KMS-11 (cell line): ENCODE measurements at regions not wholly inside any gene's neighbourhood (a gene's known extent, or its start where the extent isn't known, plus 50 kb on each side); places are given as distances from the start of the nearest gene placed in this dataset.

Experiments
- H2AFZ ChIP-seq: fragments of 200-600 bp; sonication (generic); 2 replicates; pipeline ENCODE4 v1.6.1; 2016; ENCODE audit warnings: antibody characterized with exemption, mixed run types, low read depth
- H3K27ac ChIP-seq: fragments of 200-600 bp; sonication (generic); 2 replicates; pipeline ENCODE4 v1.6.1; 2016; ENCODE audit warnings: mild to moderate bottlenecking, mixed run types
- H3K27me3 ChIP-seq: fragments of 200-600 bp; sonication (generic); 2 replicates; pipeline ENCODE4 v1.6.1; 2017; ENCODE audit warnings: mild to moderate bottlenecking, low read depth, mixed run types, moderate library complexity; ENCODE audit not compliant: insufficient read depth
- H3K36me3 ChIP-seq: fragments of 200-600 bp; sonication (generic); 2 replicates; pipeline ENCODE4 v1.6.1; 2017; ENCODE audit warnings: mild to moderate bottlenecking, mixed run types; ENCODE audit not compliant: insufficient read depth
- H3K4me1 ChIP-seq: fragments of 200-600 bp; sonication (generic); 2 replicates; pipeline ENCODE4 v1.6.1; 2016; ENCODE audit warnings: mild to moderate bottlenecking, low read depth, mixed run types; ENCODE audit not compliant: poor library complexity, severe bottlenecking
- H3K4me2 ChIP-seq: fragments of 200-600 bp; sonication (generic); 2 replicates; pipeline ENCODE4 v1.7.0; 2016; ENCODE audit warnings: mild to moderate bottlenecking, mixed run types
- H3K4me3 ChIP-seq: fragments of 200-600 bp; sonication (generic); IDR thresholded peaks from 2 replicates; pipeline ENCODE4 v1.6.1; 2017; ENCODE audit warnings: low read depth, low read length, mixed read lengths; ENCODE audit not compliant: insufficient read depth
- H3K79me2 ChIP-seq: fragments of 200-600 bp; sonication (generic); 2 replicates; pipeline ENCODE4 v1.6.1; 2016; ENCODE audit warnings: low read depth, mixed run types; ENCODE audit not compliant: insufficient read depth
- H3K9ac ChIP-seq: fragments of 200-600 bp; sonication (generic); 2 replicates; pipeline ENCODE4 v1.6.1; 2016; ENCODE audit warnings: mild to moderate bottlenecking, mixed run types
- H4K20me1 ChIP-seq: fragments of 200-600 bp; sonication (generic); 2 replicates; pipeline ENCODE4 v1.6.1; 2016; ENCODE audit warnings: mild to moderate bottlenecking, mixed run types; ENCODE audit not compliant: insufficient read depth
- CTCF ChIP-seq: fragments of 200-600 bp; sonication (generic); conservative IDR thresholded peaks from 2 replicates; pipeline ENCODE4 v1.6.1; 2017; ENCODE audit warnings: low read depth, mild to moderate bottlenecking, antibody characterized with exemption, low read length, moderate library complexity, mixed read lengths

GRCh38 chr12:82554529-82554928 is 132.2 kb upstream of the TMTC2 start:
- H4K20me1 ChIP-seq, result no peaks in the 10 kb centered on the region
- H3K27ac ChIP-seq, result no peak overlapping the region
- no peaks in the 10 kb centered on the region for H3K4me1 ChIP-seq
- no peak for TF ChIP-seq CTCF
- H3K9ac ChIP-seq, result no peak overlapping the region
- no peaks in the 10 kb centered on the region for H3K79me2 ChIP-seq
- H3K4me3 ChIP-seq, result no peak overlapping the region
- H3K27me3 ChIP-seq, result no peaks in the 10 kb centered on the region
- H3K36me3 ChIP-seq, result no peaks in the 10 kb centered on the region
- no peak overlapping the region for H3K4me2 ChIP-seq
- H2AFZ ChIP-seq, result no peak overlapping the region

- Histone ChIP-seq H3K4me1 (no peaks in the 10 kb centered on the region), H4K20me1 (no peaks in the 10 kb centered on the region), H3K27me3 (no peaks in the 10 kb centered on the region), H3K27ac (no peak overlapping the region), H3K9ac (no peak overlapping the region), H3K79me2 (no peaks in the 10 kb centered on the region), H3K36me3 (no peaks in the 10 kb centered on the region), H3K4me2 (no peak overlapping the region), H3K4me3 (no peak overlapping the region), H2AFZ (no peak overlapping the region)
- TF ChIP-seq CTCF, result no peak
These were observed 131.0 kb upstream of the TMTC2 start for GRCh38 chr12:82555699-82556098.

GRCh38 chr12:82565966-82566365 is 120.7 kb upstream of the TMTC2 start:
- Histone ChIP-seq H3K4me1 (no peaks in the 10 kb centered on the region), H3K79me2 (no peaks in the 10 kb centered on the region), H2AFZ (no peak overlapping the region), H3K36me3 (no peaks in the 10 kb centered on the region), H4K20me1 (no peaks in the 10 kb centered on the region), H3K4me3 (no peak overlapping the region), H3K27ac (no peak overlapping the region), H3K4me2 (no peak overlapping the region), H3K27me3 (no peaks in the 10 kb centered on the region), H3K9ac (no peak overlapping the region)
- TF ChIP-seq CTCF, result no peak

GRCh38 chr12:82567688-82568087 is 119.0 kb upstream of the TMTC2 start:
- H3K9ac ChIP-seq, result no peak overlapping the region

More at GRCh38 chr12:82567688-82568087, 119.0 kb upstream of the TMTC2 start:
- H4K20me1 ChIP-seq, result no peaks in the 10 kb centered on the region
- no peaks in the 10 kb centered on the region for H3K27me3 ChIP-seq
- no peaks in the 10 kb centered on the region for H3K4me1 ChIP-seq
- no peak overlapping the region for H3K4me2 ChIP-seq
- H2AFZ ChIP-seq, result no peak overlapping the region
- H3K79me2 ChIP-seq, result no peaks in the 10 kb centered on the region
- no peak overlapping the region for H3K4me3 ChIP-seq
- no peaks in the 10 kb centered on the region for H3K36me3 ChIP-seq
- no peak for TF ChIP-seq CTCF
- H3K27ac ChIP-seq, result no peak overlapping the region
